Lung microvascular endothelial cell (primary cell): ENCODE measurements at regions not wholly inside any gene's neighbourhood (a gene's known extent, or its start where the extent isn't known, plus 50 kb on each side); places are given as distances from the start of the nearest gene placed in this dataset.

Experiments used
- DNase-seq, 2 donors: peaks; one replicate each; pipeline versions ENCODE4 v3.0.0 to v3.0.0-alpha.2; 2010; ENCODE audit warnings: low read depth in 2 of 2

DNA sequence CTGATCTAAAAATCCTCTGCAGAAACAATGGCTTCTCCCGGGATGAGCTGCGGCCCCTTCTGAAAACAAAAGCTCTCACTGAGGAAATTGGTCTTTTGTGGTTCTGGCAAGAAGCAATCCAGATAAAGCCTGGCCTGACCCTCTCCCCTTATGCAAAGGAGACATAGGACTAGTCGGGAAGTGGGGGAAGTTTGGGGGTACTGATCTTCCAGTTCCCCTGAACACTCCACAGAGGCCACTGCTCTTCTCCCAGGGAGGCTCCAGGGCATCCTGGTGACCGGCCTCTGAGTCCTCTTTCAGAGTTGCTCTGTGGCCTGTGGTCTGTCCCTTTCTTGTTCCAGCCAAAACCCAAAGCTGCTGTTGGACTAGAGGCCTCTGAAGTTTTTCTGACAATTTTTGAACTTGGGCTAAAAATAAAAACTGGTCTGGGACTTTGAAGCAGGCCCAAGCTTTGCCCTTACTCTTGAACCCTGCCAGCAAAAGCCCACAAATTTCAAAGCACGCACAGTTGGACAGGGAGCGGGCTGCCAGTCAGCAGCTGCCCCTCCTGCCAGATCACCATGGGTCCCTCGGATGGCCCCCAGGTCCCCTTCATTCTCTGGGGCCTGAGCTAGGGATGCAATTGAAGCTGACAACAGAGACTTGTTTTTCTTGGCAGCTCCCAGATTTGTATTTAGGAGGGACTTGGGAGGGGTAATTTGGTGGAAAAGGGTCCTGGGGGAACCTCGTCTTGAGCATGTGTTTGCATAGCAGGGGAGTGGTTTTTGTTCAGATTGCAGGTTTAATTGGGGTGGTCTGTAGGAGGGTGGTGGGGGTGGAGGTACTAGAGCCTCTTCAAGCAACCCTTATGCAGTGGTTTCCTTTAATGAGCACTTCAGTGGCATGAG is 381.6 kb upstream of the CADM1 start:
- DNase-seq, result no peak

DNA sequence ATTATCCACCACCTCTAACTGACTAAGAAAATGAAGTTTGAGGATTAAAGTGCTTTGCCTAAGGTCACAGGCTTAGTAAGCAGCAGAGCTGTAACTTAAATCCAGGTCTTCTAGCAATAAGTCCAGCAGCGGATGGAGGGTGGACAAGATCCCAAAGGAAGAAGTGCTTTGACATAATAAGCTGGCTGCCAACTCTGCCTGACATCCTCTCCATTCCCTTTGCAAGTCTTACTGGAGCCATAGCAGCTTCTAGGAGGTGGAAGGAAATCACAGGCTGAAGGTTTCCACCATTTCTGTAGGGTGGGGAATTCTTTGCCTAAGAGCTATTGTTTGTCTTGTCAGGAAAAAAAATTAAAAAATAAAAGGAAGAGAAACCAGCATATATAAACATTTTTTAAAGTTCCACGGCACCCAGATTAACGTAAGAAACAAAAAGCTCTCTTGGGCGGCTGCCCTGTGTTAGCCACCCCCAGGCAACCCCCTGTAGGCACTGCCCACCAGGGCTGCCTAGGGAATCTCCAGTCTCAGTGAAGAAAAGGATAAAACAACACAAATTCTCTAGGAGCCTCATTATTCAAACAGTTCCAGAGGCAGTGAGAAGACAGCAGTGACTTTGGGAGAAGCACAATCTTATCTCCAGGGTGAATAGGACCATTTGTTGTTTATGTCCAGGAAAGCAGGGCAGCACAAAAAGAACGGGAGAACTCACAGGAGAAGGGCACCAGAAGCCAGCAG is 380.8 kb upstream of the CADM1 start:
- DNase-seq, result no peak

DNA sequence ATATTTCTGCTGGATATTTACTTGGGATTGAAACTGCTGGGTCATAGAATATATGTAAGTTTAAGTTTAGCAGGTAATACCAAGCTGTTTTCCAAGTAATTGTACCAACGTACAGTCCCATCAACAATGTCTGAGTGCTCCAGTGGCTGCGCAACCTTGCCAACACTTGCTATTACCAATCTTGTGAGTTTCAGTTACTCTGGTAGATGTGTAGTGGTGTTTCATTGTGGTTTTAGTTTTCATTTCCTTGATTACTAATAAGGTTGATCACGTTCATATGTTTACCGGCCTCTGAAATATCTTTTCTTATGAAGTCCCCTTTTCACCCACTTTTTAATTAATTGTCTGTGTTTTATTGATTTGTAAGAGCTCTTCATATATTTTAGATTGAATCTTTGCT is 370.6 kb upstream of the CADM1 start:
- DNase-seq, result no peak

DNA sequence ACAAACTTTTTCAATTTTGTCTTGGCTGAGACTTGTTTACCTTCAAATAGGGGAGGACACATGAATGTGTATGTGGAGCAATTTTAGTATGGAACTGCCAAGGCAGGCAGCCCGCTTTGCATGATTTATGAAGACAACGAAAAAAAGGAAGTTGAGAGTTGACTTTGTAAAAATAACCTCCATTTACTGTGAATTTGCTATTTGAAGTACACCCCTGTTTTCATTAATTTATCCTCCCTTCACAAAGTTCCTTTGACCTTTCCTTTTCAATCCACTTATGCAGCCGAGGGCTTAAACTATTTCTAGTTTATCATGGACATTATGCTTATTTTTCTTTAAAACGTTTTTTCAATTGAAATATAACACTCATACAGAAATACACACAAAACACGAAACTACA is 369.6 kb upstream of the CADM1 start:
- DNase-seq, result no peak

DNA sequence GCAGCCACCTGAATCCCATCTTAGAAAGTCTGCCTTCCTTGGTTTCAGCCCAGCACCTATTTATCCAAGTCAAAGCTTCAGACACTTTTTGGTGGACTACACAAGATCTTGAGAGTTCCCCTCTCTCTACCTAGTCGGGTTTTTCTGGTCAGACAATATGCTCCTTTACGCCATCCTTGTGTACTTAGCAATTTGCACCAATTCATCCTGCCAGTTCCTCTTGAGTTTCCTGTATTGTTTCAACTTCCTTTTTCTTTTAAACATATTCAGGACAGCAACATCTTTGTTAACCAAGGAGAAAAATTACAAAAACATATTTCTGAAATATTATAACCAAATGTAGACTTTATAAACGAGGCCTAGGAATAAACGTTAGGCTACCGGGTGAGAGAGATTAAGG is 368.2 kb upstream of the CADM1 start:
- no peak for DNase-seq

DNA sequence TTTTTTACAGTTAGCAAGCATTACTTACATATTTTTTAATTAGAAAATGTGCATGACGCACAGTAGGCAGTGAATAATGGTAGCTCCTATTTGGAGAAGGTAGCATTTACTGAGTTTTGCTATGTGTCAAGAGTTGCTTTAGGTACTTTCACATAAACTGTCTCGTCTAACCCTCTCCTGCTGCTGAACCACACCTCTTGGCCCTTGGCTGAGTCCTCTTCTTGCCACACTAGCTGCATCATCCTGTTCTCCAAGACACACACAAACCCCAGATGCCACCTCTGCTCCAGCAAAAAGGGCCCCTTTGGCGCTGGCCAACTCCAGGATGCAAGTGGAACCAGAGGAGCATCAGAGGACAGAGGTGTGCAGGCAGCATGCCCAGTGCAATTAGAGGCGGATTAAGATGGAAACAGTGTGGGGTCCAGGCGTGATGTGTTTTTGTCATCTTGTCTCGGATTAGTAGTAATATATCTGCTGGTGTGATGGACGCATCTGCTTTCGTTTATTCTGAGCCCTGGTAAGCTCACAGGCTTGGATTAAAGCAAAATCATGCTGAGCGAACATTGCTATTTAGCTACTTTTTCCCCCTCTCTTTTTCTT is 367.0 kb upstream of the CADM1 start:
- DNase-seq, result no peak

DNA sequence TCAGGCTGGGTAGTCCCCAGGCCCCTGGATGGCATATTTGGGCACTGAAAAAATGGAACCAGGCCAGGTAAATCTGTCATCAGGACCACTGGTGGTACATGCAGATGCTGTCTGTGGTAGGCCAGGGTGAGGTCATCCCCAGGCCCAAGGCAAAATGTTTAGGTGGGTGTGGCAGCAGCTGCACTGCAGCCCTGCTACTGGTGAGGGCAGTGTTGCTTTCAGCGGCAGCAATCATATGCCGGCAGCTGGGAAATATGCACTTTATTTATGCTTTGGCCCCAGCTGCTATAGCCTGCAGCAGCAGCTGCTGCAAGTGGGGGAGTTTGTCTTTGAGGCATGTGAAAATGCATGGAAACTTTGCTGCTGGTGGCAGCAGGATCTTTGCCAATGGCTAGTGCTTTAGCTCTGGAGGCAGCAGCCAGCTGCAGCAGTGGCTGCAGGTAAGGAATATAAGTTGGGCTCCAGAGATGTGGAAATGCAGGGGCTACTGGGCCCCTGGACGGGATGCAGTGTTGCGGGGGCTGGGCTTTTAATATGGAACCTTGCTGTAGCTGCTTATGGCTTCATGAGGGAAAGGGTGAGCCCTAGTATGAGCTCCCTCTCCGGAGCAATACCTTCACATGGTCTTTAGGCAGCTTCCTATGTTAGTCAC is 365.7 kb upstream of the CADM1 start:
- no peak for DNase-seq

DNA sequence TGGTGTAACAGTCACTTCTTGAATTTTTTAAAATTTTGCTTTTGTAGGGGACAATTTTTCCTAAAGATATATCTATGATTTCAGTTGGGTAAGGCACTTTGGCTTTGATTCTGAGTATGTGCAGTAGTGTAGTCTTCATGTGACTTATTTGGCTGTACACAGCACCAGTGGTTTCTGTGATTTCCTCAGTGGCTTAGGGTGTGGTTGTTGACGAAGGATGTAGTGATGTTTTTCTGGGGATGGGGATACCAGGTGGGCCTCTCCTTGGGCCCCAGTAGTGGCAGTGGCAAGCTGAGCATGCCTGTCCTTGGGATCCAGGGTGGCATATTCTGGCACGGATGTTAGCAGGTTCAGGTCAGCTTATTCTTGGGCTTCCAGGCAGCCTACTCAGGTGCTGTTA is 364.9 kb upstream of the CADM1 start:
- no peak for DNase-seq

DNA sequence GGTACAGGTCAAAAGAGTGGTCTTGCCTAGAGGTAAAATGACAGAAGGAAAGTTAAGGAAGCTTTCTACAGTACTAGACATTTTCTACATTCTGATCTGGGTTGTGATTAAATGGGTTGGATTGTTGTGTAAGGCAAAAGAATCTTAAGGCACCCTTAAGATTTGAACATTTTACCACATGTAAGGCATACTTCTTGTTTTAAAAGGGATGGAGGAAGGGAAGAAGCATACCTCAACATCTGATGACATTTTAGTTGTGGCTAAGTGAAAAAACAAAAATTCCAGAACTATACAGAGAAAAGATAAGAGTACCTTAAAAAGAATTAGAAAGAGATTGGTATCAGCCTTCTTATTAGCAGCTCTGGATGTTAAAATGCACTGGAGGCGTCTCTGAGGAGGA is 356.0 kb upstream of the CADM1 start:
- DNase-seq, result no peak

DNA sequence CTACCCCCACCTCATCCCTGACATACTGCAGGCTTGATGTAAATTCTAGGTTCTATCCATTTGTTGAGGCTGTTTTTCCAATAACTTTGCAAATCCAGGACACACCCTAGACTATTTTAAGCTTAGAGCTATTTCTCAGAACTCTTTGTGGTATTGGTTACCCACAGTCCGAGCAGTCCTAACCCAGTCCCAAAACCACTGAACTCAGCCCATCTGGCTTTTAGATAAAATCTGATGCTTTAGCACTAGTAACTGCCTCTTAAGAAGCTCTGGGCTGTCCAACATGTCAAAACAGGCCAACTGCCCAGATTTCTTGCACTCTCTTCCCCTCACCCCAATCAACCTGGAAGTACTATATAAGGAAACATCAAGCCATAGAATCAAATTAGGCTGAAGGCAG is 344.4 kb upstream of the CADM1 start:
- no peak for DNase-seq

DNA sequence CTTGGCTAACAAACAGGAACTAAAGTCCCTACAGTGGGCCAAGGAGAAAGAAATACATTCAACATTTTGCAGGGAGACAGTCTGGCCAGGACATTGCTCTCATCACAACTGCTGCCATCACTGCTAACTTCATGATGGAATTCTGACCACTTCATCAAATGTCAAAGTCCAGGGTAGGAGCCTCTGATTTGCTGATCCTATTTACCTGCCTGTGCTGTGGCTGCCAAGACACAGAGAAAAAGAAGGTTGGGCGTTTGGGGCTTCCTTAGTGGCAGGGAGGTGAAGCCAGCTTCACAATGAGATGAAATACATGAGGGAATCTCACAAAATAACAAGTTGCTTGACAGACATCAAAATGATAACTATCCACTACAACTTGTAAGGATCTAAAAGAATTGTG is 343.9 kb upstream of the CADM1 start:
- DNase-seq, result no peak

DNA sequence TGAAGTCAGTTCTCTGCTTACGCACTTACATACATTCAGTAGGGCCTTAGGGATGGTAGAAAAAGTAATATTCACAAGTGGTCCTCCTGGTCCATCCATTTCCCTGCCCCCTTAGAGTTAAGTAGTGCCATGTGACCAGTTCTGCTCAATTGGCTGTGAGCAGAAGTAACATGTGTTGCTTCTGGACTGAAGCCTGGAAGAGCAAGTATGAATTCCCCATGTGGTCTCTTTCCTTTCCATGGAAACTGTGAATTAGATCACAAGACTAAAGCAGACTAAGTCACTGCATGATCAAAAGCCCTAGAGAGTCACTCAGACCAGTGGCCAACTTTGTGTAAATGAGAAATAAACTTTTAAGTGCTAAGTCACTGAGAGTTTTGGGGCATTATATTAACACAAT is 341.7 kb upstream of the CADM1 start:
- no peak for DNase-seq

DNA sequence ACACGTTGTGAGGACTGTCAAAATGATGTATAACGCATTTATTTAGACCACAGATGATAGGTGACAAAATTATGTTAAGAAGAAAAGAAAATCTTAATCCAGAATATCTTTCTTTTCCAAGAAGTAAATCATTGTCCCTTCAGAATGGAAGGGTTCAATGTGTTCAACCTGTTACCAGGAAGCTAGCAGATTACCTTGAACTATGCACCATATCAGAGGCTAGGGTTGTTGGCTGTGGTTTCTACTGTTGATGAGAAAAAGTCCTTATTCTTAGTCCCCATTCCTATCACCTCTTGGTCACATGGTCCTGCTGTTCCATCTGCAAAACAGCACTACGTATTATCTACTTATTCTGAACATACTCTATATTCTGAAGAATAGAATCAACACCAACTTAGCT is 339.5 kb upstream of the CADM1 start:
- no peak for DNase-seq

DNA sequence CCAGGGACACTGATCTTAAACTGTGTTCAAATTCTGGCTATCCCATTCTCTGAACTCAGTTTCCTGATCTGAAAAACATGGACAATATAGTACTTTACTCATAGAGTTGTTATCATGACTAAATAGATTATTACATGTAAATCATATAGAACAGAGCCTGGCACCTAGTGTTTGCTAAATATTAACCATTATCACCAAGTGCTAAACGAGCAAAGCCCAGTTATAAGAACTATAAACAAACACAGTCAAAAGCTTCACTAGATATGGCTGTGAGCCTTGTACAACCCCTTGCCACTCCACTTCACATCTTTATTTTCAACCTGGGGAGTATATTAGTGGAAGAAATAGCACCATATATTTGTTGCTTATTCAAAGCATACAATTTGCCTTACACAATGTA is 338.9 kb upstream of the CADM1 start:
- DNase-seq, result no peak

DNA sequence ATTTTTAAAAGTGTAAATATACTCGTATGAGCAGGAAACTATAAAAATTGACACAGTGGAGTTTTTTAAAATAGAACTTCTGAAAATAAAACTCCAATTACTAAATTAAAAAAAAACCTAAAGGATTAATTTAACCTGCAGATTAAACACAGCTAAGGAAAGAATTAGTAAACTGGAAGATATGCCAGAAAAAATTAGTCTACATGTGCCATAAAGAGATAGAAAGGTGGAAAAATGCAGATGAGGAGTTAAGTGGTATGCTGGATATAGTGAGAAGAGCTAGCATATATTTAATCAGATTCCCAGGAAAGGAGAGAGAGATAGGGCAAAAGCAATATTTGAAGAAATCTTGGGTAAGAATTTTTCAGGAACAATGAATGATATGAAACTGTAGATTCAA is 315.8 kb upstream of the CADM1 start:
- no peak for DNase-seq

DNA sequence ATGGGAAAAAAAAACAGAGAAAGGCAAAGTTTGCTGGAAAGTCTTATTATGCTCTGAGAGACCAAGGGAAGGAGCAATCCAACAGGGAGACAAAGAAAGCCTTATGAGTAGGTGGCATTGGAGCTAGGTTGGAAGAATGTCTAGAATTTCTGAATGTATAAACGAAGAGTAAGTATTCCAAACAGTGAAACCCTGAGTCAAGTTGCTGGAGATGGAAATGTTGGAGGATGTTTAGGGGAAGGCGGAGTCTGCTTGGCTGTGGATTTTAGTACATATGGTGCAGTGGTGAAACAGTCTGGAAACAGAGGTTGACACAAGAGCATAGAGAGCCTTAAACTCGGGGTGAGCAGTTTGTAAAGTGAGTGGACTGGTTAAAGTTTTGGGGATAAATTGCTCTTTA is 314.8 kb upstream of the CADM1 start:
- no peak for DNase-seq

DNA sequence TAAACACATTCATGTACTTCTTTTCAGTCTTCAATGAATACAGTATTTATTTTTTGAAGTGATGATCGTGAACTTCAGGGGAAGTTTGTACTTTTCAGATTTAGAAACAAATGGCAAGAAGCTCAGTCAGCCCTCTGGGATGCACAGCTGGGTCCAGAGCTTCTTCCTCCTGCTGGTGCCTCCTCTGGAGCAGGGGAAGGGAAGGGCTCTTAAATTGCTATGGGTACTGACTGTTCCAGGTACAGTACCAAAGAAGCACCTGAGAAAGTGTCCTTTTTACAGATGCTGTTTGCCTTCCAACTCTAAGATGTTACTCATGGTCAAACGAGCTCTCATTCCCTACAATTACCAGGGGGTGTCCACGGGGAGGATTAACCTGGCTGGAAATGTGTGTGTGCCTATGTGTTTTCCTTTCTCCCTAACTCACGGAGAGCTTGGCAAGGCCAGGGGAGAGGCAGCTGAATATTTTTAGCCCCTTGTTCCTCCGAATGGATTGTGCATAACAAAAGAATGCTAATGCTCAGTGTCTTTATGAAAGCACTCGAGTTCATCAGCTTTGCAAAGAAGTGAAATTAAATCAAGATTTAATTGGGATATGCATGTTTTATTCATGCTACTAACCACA is 313.7 kb upstream of the CADM1 start:
- no peak for DNase-seq

DNA sequence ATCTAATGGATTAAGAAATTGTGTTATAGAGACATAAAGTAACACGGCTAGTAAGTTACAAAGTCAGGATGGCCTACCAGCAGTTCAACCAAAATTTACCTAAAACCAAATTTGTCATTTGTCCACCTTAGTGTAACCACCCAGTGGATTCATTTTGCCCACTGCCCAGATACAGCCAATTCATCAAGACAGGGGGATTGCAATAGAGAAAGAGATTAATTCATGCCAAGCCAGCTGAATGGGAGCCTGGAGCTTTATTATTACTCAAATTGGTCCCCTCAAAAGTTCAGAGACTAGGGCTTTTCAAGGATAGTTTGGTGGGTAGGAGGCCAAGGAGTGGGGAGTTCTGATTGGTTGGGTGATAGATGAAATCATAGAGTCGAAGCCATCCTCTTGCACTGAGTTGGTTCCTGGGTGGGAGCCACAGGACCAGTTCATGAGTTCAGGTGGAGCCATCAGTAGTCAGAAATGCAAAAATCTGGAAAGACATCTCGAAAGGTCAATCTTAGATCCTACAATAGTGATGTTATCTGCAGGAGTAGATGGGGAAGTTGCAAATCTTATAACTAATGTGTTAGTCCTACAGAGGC is 304.2 kb upstream of the CADM1 start:
- no peak for DNase-seq

DNA sequence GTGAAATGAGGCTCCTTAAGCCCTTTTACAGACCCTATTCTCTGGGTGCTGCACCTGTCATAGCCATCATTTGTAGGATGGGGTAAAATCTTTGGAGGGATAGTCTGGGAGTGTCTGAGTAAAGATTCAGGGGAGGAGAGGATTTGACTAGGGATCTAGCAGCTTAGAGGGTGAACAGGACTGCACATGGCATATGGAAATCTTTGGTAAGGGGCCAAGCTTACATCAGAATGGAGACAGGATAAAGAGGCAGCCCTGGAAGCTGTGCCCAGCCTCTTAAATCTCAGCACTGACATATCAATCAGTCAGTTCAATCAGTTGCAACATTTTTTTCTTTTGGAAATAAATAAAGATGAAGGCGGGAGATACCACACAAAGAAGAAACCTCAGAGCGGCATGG is 301.8 kb upstream of the CADM1 start:
- no peak for DNase-seq

DNA sequence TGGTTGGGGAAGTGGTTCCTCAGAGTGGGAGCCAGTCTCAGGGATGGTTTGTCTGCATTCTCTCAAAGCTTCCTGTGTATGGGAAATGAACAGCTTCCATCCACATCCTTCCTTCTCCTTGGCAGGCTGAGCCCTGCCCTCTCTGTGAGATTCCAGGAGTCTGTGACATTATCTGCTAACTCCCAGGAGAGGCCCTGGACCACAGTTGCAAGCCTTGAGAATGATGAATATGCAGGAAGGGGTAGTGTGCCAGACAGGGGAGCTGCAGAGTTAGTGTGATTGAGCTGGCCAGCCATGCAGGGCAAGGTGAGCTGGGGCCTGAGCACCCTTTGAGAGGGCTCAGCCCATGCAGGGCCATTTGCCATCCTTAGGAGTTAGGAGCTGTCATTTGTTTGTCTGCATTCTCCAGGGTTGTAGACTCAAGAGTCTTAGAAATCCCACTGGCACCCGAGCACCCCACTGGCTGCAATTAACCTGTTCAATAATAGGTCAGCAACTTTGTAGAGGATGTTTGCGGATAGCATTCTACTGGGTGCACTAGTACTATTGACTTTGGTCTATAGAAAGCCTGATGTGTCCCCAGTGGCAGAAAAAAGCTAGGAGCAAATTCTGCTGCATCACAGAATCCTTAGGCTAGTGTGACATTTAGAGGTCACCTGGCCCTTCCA is 299.0 kb upstream of the CADM1 start:
- DNase-seq, result no peak

DNA sequence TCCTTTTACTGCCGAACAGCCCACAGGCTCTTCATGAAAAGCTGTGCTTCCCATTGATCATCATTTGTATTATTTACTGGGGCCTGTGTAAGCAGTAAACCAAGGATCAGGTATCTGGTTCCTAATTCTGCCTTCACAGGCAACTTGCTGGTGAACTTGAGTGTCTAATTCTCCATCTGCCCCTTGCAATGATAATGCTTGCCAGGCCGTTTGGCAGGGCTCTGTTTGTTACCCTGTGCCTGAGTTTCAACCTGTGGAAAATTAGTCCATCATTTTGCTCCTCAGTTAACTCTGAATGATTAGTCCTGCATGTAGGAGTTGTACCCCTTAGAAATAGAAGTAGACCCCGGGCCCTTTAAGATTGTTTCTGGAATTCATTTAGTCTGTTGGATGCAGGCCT is 298.4 kb upstream of the CADM1 start:
- no peak for DNase-seq
